GM13976 (cell line): ENCODE measurements at regions not wholly inside any gene's neighbourhood (a gene's known extent, or its start where the extent isn't known, plus 50 kb on each side); places are given as distances from the start of the nearest gene placed in this dataset.
A peak's percentile ranks its signal among the peaks of the same experiment; 100 is the strongest.

Experiments used
- DNase-seq: peaks from one replicate; pipeline ENCODE4 v3.0.0; 2012; ENCODE audit warnings: low spot score
- in situ Hi-C: fragments of 300-500 bp; cut with MboI; formaldehyde crosslinking; loops from one replicate; pipeline ENCODE4 v1.12.0; 2022; ENCODE audit warnings: low sequenced_read_pairs, mixed read lengths, inconsistent platforms; ENCODE audit not compliant: unreplicated experiment
- TF ChIP-seq, protein P1 (sequence below): IDR thresholded peaks from 2 replicates; pipeline ENCODE4 v1.5.1; 2012; ENCODE audit warnings: borderline replicate concordance, mild to moderate bottlenecking; ENCODE audit not compliant: insufficient read depth; ENCODE audit errors: extremely low read depth, missing control alignments, control extremely low read depth

DNA sequence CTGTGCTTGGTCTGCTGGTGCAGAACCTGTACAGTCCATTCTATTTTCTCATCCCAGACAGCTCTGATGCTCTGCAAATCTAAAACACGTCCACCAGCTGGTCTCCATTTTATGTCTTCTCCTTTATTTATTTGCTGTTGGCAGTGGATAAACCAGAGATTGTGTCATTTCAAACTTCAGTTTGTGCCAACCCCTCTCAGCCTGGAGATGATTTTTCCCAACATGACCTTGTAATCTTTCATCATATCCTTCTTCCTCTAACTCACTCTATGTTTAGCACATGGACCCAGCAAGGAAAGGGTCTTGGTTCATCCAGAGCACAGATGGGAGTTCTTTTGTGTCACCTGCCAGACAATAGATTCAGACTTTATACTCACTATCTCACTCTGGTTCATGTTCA is 273.2 kb downstream of the MTX2 start:
- in situ Hi-C loops = no loop called here
- DNase-seq = no peak
- TF ChIP-seq, protein P1, sequence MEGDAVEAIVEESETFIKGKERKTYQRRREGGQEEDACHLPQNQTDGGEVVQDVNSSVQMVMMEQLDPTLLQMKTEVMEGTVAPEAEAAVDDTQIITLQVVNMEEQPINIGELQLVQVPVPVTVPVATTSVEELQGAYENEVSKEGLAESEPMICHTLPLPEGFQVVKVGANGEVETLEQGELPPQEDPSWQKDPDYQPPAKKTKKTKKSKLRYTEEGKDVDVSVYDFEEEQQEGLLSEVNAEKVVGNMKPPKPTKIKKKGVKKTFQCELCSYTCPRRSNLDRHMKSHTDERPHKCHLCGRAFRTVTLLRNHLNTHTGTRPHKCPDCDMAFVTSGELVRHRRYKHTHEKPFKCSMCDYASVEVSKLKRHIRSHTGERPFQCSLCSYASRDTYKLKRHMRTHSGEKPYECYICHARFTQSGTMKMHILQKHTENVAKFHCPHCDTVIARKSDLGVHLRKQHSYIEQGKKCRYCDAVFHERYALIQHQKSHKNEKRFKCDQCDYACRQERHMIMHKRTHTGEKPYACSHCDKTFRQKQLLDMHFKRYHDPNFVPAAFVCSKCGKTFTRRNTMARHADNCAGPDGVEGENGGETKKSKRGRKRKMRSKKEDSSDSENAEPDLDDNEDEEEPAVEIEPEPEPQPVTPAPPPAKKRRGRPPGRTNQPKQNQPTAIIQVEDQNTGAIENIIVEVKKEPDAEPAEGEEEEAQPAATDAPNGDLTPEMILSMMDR = no peak

DNA sequence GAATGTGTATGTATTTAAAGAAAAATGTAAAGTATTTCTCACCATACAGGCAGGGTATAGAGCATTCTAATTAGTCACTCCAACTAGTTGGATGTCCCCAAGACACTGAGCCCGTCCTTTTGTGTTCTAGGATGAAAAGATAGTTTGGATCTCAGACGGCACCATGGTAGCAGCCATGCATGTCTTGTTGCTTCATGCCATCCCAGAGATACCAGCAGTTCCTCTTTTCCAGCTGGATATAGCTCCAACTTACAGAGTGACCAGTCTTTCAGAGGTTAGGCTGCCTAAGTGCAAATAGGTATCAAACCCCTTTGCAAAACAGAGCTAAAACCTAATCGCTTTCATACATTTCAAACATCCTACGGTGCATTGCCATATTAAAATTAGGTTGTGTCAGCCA is 275.3 kb downstream of the MTX2 start:
- no peak for DNase-seq
- TF ChIP-seq, protein P1 = no peak
- in situ Hi-C loops = no loop called here

DNA sequence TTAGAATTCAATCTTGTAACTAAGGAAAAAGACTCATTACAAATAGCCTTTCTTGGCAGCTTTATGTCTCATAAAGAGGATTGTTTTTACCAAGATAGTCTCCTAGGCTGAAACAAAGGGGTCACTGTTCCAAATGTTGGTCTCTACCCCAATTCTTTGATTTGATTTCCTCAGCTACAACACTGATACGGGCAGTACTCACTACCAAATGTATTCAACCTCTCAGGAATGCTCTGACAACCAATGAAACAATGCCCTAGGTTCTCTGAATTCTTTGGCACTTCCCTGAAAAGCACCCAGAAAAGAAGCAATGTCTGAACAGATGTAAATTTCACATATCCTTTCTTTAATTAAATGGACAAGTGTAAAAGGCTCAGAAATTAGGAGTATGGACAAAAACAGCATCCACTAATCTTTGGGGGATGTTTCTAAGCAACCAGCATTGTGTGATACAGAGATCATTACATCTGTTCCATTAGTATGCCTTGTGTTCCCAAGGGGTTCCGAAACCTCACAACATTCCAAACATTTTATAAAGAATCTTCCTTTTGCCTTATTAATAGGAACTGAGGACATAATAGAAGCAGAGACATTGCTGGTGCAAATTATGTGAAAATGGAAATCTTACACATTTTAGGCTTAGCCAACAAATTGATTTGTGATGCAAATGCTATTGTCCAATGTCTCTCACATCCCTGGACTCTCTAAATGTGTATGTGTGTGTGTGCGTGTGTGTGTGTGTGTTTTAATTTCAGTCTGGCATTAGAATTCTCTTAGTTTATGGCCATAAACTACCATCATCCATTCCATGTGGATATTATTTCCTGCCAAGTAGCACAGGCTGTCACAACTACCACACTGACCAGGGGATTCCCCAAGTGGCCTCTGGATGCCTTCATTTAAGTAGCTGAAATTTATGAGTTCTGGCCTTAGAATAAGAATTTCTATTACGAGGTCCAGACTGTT is 276.0 kb downstream of the MTX2 start:
- in situ Hi-C loops = no loop called here
- TF ChIP-seq, protein P1 = no peak
- DNase-seq = no peak

DNA sequence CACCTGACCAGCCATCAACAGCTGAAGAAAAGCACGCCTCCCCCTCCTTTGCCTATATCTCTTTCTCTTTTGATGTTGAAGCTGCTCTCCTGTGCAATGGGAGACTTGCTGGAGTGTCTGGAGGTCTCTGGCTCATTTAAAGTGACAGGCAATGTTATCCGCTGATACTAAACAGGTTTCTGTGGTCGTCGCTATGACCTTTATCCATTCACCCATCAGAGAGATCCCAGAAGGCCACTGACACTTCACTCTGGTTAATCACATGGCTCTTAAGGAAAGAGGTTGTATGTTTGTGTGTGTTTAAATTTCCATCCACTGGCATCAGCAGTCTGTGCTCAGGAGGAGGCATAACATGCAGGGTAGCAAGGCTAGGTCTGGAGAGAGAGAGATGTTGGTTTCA is 277.3 kb downstream of the MTX2 start:
- TF ChIP-seq, protein P1 = no peak
- no peak for DNase-seq
- in situ Hi-C loops = no loop called here

DNA sequence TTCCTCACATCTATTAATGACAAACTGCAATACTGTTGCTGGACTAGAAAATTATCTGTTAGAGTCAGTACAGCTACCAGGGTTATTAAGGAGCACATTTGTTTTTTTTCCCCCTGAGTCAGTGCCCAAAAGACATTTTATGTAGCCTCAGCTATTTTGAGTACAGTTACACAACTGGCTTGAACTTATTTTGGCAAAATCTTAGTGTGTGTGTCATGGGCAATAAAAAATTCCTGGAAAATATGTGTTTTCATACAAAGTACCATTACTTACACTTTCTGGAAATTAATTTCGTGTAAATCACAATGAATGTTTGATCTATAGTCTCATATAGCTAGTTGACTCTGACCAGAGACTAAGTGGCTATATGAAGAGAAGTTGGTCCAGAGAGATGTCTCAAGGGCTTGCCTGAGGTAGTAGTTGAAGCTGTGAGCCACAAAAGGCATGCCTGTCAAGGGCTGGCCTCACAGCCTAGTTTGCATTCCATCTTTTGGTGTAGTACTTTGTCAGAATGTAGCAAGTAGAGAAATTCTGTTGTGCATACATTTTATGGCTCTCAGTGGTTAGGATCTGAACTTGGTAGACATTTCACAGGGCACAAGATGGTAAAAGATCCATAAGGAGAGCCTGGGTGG is 283.4 kb downstream of the MTX2 start:
- DNase-seq = no peak
- TF ChIP-seq, protein P1 = no peak
- in situ Hi-C loops = loop anchor here (10.0 kb wide), 1 partner anchor 408 kb away; no protein-coding TSS in a partner anchor

DNA sequence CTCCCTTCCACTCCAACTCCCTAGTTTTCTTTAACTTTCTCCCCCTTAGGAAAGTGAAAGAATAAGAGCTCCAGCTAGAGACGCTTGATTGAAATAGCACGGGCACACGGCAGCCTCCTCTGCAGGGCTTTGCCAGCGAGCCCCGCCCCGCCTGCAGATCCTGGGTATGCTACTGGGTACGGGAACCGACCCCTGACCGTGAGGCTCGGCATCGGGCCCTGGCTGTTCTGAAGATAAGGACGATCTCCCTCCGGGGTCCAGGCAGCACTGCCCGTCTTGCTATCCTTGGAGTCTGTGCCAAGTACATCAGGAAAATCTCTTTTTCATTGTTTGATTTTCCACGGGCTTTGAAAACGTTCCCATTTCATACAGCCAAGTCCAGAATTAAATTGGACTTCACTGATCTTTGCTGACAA is 284.5 kb downstream of the MTX2 start:
- DNase-seq = peak; percentile 25
- TF ChIP-seq, protein P1 = no peak
- in situ Hi-C loops = loop anchor here (10.0 kb wide), 1 partner anchor 409 kb away; no protein-coding TSS in a partner anchor
